ENCODE measurements at regions not wholly inside any gene's neighbourhood (a gene's known extent, or its start where the extent isn't known, plus 50 kb on each side); places are given as distances from the start of the nearest gene placed in this dataset.
"Not testable (repeated sequence)": the region's sequence is repeated elsewhere in the genome, so short reads cannot be mapped to it uniquely, and the experiment has no call there.

DNA sequence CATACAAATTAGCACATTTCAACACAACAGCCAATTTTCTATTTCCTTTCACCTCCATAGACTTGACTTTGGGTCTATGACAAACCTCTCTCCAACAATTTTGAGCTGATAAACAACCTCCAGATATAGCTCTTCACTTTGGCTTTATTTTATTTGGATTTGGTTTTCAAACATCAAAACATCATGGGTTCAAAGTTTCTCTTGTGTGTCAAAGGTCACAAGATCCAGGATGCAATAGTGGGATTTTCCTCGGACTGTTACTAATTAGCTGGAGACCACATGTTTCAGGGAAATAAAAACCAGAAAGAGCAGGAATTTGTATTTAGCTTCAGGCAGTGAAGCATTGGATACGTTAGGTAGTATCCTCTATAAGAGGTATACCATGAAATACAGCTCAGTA is 351.0 kb upstream of the SOX9 start:
- no peak for DNase-seq

DNA sequence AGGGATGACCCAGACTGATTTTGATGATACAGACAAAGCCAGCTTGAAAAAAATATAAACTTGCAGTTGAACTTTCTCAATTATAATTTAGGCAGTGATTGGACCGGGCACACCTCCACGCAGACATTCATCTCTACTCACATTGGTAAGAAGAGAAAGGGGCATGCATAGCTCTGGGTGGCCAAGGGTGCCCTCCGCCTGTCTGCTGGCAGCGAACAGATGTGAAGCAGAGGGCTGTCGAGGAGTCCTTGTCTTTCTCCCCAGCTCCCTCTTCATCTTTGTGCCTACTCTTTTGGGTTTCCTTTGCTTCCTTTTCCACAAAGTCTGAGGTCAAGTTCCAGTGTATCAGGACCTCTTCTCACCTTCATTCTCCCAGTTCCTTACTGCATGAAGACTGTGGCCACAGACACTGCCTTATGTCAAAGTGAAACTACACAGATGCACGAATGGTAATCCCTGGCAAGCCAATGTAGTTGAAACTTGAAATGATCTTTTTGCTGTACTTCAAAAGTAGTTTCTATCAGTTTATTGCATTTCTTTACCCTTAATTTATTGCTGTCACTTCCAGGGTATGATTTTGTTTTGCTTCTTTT is 343.7 kb upstream of the SOX9 start:
- no peak for DNase-seq

DNA sequence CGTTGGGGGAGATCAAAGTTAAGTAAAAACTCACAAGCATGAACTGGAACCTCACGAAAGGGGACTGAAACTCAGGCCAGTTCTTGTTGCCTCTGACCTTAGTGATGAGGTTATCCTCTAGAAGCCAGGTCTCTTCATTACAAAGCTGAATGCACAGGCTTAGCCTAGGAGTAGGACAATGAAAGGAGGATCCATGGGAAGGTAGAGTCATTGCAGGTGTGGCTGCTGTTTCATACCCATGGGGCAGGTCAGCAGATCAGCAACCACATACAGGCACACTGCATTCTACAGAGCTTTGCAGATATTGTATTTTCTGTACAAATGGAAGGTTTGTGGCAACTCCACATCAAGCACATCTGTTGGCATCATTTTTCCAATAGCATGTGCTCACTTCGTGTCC is 341.3 kb upstream of the SOX9 start:
- DNase-seq: no peak

DNA sequence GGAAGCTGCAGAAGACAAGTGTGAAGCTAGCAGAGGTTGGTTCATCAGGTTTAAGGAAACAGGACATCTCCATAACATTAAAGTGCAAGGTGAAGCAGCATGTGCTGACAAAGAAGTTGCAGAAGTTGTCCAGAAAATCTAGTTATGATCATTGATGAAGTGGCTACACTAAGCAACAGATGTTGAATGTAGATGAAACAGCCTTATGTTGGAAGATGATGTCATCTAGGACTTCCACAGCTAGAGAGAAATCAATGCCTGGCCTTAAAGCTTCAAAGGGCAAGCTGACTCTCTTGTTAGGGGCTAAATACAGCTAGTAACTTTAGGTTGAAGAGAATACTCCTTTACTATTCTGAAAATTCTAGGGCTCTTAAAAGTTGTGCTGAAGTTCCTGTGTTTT is 340.2 kb upstream of the SOX9 start:
- DNase-seq: no peak

DNA sequence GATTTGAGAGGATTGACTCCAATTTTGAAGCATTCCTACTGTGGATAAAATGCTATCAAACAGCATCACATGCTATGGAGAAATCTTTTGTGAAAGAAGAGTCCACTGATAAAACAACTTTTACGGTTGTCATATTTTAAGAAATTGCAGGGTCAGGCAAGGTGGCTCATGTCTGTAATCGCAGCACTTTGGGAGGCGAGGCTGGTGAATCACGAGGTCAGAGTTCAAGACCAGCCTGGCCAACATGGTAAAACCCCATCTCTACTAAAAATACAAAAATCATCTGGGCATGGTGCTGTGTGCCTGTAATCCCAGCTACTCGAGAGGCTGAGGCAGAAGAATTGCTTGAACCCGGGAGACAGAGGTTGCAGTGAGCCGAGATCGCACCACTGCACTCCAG is 338.8 kb upstream of the SOX9 start:
- not testable (repeated sequence) for DNase-seq

DNA sequence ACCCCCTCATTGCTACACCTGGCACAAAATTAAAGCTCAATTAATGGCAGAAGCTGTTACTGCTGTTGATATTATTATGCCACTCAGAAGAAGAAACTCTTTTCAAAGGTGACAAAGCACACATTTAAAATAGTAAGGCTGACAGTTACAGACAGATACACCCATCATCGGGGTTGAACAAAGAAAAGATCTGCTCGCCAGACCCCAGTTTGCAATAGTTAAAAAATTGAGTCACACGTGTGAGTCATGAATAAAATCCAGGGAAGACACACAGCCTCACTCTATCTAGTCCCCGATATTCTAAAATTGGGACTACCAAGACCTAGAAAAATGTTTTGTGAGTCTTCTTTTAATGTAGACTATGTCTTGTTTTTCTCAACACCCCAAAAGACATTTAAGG is 330.0 kb upstream of the SOX9 start:
- DNase-seq: no peak

DNA sequence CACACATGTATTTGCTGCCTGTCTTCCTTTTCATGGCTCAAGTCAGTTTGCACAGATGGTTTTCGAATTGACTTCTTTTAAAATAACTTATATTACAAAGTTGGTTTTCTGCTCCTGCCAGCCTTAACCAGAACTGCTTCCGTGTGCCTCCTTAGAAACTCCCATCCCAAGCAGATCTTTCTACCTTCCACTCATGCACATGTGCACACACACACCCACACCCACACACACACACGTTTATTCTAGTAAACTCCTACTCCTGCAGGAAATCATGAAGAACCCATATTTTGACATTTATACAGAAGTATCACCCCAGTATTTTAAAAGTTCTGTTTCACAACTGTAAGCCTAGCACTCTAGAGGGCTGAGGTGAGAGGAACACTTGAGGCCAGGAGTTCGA is 329.5 kb upstream of the SOX9 start:
- no peak for DNase-seq

DNA sequence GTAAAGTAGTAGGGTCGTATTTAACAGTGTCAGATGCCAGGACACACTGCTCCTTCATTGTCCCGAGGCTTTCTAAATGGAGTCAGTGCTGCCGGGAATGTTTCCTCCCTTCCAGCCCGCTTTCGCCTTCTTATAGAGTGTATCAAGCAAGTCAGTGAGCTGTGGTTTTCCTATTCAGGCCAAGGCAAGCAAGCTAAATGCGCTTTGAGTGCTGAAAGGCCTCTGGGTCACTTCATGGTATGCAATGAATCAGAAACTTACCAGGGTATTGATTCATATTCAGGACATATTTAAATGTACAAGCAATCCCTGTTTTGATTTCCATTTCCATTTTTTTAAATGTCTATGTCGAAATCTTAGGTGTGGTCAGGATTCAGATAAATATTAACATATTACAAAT is 327.9 kb upstream of the SOX9 start:
- no peak for DNase-seq

DNA sequence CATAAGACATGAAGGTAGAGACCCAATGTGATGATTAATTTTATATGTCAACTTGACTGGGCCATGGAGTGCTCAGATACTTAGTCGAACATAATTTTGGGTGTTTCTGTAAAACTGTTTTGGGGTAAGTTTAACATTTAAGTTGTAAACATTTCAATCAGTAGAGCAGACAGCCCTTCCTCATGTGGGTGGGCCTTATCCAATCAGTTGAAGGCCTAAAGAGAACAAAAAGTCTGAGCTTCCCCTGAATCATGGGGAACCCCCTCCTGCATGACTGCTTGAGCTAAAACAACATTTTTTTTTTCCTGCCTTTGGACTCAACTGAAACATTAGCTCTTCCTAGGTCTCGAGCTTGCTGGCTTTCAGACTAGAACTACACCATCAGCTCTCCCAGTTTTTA is 327.3 kb upstream of the SOX9 start:
- no peak for DNase-seq

DNA sequence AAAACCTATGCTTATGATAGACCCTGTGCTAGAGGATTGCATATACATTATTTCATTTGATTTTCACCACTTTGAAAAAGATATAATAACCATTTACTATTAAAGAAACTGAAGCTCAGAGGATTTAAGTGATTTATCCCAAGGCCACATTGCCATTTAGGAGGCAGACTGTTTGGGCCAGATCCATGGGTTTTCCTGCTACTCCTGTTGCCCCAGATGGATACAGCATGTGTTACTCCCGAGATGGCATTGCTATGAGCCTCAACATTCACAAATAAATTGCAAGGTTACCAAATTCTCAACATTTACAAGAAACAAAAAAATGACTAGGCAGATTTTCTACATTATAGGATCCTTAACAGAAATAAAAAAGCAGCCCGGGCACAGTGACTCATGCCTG is 322.1 kb upstream of the SOX9 start:
- DNase-seq: no peak

DNA sequence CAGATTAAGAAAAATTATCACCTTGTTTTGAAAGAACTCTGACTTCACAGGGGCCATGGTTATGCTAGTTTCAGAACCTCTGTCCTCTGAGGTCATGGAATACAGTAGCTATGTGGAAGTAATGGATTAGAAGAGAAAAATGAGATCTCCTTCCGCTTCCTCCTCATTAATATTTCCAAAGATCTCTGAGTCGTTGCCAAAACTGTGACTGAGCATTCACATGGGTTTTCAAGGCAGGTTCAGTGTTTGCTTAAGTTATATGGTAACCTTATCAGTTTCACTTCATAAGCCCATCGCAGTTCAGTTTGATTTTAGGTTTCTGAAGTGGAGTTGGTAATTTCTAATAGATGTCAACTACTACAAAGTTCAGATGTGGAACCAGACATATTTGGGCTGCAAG is 321.2 kb upstream of the SOX9 start:
- DNase-seq: no peak

DNA sequence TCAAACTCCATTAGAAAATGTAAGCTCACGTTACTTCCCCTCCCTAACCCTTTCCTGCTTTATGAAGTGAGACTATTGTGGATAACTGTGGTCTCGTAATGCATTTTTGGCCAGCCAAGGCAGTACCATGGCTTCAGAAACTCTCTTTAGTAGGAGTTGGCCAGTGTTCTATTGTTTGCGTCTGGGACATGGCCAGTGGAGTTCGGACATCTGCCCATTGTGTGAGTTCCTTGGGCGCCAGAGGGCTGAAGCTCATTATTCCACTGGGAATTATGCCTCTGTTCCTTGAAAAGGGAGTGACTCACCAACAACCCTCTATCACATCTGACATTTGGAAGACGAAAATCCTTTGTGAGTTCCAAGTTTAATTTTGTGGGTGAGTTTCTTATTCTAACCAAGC is 319.5 kb upstream of the SOX9 start:
- DNase-seq: no peak

DNA sequence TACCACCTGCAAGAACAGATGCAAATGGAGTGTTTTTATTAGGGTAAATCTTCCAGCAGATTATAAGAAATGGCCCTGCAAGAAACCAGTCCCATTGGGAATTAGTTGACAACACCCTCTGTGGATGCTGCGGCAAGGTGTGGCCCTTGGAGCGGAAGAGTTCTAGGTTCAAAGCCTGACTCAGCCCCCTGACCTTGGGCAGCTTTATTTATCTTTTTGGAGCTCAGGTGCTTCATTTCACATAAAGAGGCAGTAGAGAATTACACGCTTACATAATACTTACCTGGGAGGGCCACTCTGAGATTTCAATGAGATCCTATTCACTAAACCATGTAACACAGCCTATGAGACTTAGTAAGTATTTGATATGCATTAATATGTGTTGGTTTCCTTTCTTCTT is 318.2 kb upstream of the SOX9 start:
- DNase-seq: no peak

DNA sequence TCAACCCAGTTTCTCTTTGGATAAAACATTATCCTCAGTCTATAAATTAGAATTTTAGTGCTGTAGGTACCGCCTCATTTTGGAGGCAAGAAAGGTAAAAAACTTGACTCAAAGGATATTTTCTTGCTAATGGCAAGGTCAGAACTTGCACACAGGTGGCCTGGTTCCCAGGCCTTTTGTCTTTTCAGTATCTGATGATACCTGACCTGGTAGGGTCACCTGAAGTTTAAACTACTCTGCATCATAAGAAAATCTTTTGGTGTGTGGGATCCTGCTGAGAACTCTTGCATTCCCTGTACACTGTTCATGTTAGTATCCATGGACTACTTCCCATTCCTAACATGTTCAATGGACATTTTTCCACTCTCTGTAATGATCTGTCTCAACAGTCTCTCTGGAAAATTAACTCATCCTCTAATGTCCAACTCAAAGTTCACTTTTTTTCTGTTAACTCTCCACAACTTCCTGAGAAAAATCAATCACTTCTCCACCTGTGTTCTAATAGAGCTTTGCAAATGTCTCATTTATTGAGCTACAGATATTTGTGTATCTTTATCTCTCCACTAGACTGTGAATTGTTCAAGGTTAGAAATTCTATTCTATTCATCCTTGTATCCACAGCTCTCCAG is 317.1 kb upstream of the SOX9 start:
- no peak for DNase-seq

DNA sequence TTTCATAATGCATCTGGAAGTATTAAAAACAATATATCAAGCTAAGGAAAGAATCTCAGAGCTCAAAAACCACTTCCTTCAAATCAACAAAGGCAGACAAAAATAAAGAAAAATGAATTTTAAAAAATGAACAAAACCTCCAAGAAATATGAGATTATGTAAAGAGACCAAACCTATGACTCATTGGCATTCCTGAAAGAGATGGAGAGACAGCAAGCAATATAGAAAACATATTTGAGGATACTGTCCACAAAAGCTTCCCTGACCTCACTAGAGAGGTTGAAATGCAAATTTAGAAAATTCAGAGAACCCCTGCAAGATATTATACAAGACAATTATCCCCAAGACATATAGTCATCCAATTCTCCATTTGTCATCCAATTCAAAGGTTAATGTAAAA is 311.3 kb upstream of the SOX9 start:
- no peak for DNase-seq

DNA sequence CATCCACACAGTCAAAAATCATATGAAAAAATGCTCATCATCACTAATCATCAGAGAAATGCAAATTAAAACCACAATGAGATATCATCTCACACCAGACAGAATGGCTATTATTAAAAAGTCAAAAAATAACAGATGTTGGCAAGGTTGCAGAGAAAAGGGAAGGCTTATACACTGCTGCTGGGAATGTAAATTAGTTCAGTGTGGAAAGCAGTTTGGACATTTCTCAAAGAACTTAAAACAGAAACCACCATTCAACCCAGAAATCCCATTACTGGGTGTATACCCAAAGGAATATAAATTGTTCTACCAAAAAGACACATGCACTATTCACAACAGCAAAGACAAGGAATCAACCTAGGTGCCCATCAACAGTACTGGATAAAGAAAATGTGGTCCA is 307.0 kb upstream of the SOX9 start:
- DNase-seq: not testable (repeated sequence)

DNA sequence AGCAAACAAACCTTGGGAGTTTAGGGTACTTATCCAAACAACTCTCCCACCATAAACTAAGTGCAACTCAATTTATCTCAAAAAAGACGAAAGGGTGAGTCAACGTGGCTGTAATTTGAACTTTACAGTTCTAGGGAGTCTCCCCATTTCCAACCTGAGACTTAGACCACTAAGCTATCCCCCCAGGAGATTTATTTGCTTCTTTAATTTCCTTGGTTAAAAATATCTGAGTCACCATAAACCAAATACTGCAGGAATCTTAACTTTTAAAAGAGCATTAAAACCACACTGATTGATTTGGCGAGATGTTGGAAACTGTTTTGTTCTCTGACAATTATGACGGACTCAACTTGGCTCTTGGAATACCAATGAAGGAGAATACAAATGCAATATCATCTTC is 299.3 kb upstream of the SOX9 start:
- DNase-seq: no peak

DNA sequence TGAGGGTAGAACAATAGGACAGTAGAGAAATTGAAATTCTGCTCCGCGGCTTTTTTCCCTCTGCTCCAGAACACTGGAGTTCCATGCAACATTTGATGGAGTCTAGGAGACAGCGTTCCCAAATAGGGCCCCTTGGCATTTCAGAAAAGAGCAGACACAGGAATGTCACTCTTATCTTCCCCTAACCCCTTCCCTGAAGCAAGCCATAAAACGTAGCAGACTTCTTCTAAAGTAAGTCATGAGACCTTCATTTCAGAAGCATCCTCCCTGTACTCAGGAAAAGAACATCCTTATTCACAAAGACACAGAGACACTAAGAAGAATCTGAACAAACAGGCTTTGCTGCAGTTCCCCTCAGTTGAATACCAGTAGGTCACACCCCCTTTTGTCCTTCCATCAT is 296.1 kb upstream of the SOX9 start:
- DNase-seq: no peak

DNA sequence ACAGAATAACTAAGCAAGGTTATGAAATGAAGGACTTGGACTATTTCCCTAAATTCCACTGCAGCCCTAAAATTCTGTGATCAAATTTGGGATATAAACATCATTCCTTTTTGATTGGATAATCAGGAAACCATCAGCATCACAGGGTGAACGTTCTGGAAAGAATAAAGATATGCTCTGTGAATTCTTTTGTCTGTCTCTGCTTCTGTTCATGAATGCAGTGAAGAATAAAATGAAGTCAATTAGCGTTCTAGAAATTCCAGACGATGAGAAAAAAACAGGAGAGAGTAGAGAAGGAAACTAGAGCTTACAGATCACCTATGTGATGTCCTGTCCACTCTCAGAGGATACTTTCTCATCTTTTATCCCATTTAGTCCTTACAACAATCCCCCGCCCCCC is 295.1 kb upstream of the SOX9 start:
- DNase-seq: no peak

DNA sequence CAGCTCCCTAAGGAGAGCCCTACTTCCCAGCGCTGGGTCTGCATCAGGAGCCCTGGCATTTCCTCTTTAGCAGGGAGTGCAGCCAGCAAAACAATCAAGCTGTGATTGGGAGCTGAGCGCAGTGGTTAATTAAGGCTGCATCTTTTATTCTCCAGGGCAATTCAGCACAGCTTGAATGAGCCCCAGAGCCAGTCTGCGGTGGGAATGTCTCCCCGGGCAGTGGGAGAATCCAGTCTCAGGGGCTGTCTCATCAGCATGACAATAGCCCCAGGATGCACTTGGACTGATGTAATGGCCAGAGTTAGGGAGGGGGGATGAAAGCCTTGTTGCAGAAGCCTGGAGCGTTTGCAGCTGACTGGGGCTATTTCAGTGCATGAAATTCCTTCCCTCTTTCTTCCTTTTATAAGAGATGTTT is 292.6 kb upstream of the SOX9 start:
- no peak for DNase-seq

DNA sequence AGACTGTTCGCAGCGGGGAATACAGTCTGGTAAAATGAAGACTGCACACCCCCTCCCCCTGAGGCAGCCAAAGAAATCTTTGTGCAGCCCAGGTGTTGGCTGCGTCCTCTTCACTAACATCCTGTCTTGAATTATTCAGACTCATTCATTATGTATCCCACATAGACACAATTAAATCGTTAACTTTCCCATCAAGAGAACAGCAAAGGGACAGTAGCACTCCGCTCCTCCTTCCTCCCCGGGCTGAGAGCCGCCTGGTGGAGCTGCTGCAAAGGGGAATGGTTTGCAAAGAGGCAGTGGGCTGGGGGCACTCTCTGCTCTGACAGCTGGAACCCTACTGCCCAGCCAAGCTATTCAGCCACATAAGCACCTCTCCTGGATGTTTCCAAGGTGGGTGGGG is 290.0 kb upstream of the SOX9 start:
- no peak for DNase-seq

DNA sequence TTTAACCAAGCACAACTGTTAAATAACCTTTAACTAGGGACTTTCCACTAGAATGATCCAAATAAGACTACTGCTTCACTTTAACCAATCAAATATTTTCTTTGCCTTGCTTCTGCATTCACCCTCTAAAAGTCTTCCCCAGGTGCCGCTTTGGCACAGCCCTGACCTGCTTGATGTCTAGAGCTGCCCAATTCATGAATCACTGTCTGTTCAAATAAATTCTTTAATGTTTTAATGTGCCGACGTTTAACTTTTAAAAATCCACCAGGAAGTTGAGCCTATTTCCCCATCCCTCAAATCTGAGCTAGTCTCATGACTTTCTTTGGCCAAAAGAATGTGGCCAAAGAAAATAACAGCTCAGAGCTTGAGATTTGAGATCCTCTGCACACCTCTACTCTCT is 277.8 kb upstream of the SOX9 start:
- no peak for DNase-seq

DNA sequence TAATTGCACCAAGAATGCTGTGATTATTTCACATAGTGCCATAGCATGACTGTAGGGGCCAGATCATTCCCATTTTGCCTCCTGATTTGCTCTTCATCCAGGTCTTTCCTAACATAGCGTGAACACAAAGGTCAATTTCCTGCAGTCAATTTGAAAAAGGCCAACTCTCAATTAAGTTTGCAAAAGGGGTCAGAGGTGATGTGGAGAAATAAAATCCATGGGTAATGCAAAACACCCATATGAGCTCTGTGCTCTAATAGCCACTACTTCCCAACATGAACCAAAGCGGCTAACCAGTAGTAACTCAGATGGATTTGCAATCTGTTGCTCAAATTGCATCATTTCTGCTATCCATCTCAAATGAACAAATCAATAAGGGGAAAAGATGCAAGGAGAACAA is 275.5 kb upstream of the SOX9 start:
- DNase-seq: no peak

DNA sequence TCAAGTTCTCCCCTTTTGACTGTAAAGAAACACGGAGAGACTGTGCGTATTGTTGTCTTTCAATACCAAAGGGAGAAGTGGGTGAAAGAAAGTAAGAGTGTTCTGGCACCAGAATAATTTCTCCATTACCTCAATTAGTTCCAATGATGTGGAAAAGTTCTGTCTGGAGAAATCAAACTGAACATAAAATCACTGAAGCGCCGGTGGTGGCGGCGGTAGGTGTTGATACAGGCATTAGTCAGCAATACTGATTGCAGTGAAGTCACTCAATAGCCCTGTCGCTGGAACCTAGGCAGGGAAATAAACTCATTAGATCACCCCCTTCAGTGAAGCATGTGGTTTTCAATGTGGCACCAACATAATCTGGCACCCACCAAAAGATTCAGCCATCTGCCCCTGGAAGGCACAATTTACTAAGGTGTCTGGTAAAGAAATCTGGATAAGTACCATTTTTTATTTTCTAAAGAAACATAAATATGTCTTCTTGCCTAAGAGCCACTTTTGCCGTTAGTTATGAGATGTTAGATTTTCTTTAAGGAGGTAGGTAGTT is 274.2 kb upstream of the SOX9 start:
- DNase-seq: no peak

All from muscle of arm (tissue), 1 donor.